OCI-LY1 (cell line): ENCODE measurements at regions not wholly inside any gene's neighbourhood (a gene's known extent, or its start where the extent isn't known, plus 50 kb on each side); places are given as distances from the start of the nearest gene placed in this dataset.

ENCODE experiments used
- CTCF ChIP-seq: fragments of 200-600 bp; sonication (generic), shearing (Covaris generic); IDR thresholded peaks from 2 replicates; pipeline ENCODE4 v1.5.1; 2017; ENCODE audit warnings: mild to moderate bottlenecking, antibody characterized with exemption, low read length, moderate library complexity, mixed read lengths
- EZH2 ChIP-seq: fragments of 200-600 bp; sonication (generic), shearing (Covaris generic); IDR thresholded peaks from 2 replicates; pipeline ENCODE4 v1.8.0; 2017; ENCODE audit warnings: borderline replicate concordance, mixed run types, mild to moderate bottlenecking, antibody characterized with exemption, low read length, moderate library complexity, mixed read lengths

GRCh38 chr10:56472978-56473377, 111.9 kb upstream of the ZWINT start:
- TF ChIP-seq CTCF: no peak
- TF ChIP-seq EZH2: no peak
